Suprapubic skin (tissue), 4 donors: ENCODE measurements at regions not wholly inside any gene's neighbourhood (a gene's known extent, or its start where the extent isn't known, plus 50 kb on each side); places are given as distances from the start of the nearest gene placed in this dataset.

ENCODE experiments used
- DNase-seq, 2 donors: peaks; one replicate each; pipeline ENCODE4 v3.0.0-alpha.2; 2019; ENCODE audit warnings: low spot score in 2 of 2
- H3K27ac ChIP-seq: fragments of 200-600 bp; sonication (generic); one replicate; pipeline ENCODE4 v1.5.1; 2019
- H3K27me3 ChIP-seq: fragments of 200-600 bp; sonication (generic); one replicate; pipeline ENCODE4 v1.5.1; 2019
- H3K36me3 ChIP-seq: fragments of 200-600 bp; sonication (generic); one replicate; pipeline ENCODE4 v1.5.1; 2019
- H3K4me1 ChIP-seq: fragments of 200-600 bp; sonication (generic); one replicate; pipeline ENCODE4 v1.5.1; 2019
- H3K4me3 ChIP-seq: fragments of 200-600 bp; sonication (generic); one replicate; pipeline ENCODE4 v1.5.1; 2019; ENCODE audit warnings: mild to moderate bottlenecking
- H3K9me3 ChIP-seq: fragments of 200-600 bp; sonication (generic); one replicate; pipeline ENCODE4 v1.5.1; 2019
- CTCF ChIP-seq, 2 donors: fragments of 200-600 bp in 1 of 2; fragments of 450-650 bp in 1 of 2; sonication (generic) in 1 of 2; IDR thresholded peaks; one replicate each; pipeline ENCODE4 v1.5.1; 2016 to 2019; ENCODE audit warnings: antibody characterized with exemption in 2 of 2, mild to moderate bottlenecking in 1 of 2, moderate library complexity in 1 of 2
- EP300 ChIP-seq: sonication (generic); formaldehyde crosslinking; IDR thresholded peaks from one replicate; pipeline ENCODE4 v1.6.1; 2017; ENCODE audit warnings: antibody characterized with exemption
- POLR2A ChIP-seq, 2 donors: fragments of 450-650 bp; IDR thresholded peaks; one replicate each; pipeline ENCODE4 v1.6.1; 2017; ENCODE audit warnings: antibody characterized with exemption in 2 of 2, mild to moderate bottlenecking in 2 of 2, moderate library complexity in 2 of 2
- POLR2AphosphoS5 ChIP-seq, 3 donors: sonication (generic); formaldehyde crosslinking; IDR thresholded peaks; one replicate each; pipeline ENCODE4 v1.6.1; 2017; ENCODE audit warnings: antibody characterized with exemption in 3 of 3
- WGBS: methylation state at CpG from one replicate; pipeline ENCODE4 v1.1.5; 2018; 5-methylcytosine and 5-hydroxymethylcytosine counted together

GRCh38 chr10:43959364-43960134 is 310.9 kb upstream of the ZNF32 start:
- no peaks in the 10 kb centered on the region for H3K27me3 ChIP-seq
- TF ChIP-seq POLR2AphosphoS5 (IDR thresholded peaks at IDR 0.05) (no peak), CTCF (IDR thresholded peaks at IDR 0.05) (no peak), POLR2A (IDR thresholded peaks at IDR 0.05) (no peak), EP300 (no peak)
- H3K9me3 ChIP-seq, result no peaks in the 10 kb centered on the region
- H3K4me1 ChIP-seq, result no peaks in the 10 kb centered on the region
- no peak overlapping the region for H3K4me3 ChIP-seq
- no peak overlapping the region for H3K27ac ChIP-seq
- no peak for DNase-seq
- no peaks in the 10 kb centered on the region for H3K36me3 ChIP-seq
- 60% methylated on average over 11 of the region's 11 CpGs for WGBS

GRCh38 chr10:43958964-43959363 is 310.3 kb upstream of the ZNF32 start:
- H3K9me3 ChIP-seq, result no peaks in the 10 kb centered on the region
- TF ChIP-seq POLR2A (IDR thresholded peaks at IDR 0.05) (no peak), CTCF (IDR thresholded peaks at IDR 0.05) (no peak), EP300 (no peak), POLR2AphosphoS5 (IDR thresholded peaks at IDR 0.05) (no peak)
- no peak overlapping the region for H3K4me3 ChIP-seq
- H3K4me1 ChIP-seq, result no peaks in the 10 kb centered on the region
- H3K27ac ChIP-seq, result no peak overlapping the region
- H3K36me3 ChIP-seq, result no peaks in the 10 kb centered on the region
- no peak for DNase-seq
- no peaks in the 10 kb centered on the region for H3K27me3 ChIP-seq
- 90% methylated on average over 6 of the region's 6 CpGs for WGBS

- 65% methylated on average over 3 of the region's 6 CpGs for WGBS
- TF ChIP-seq POLR2AphosphoS5 (IDR thresholded peaks at IDR 0.05), result no peak
- TF ChIP-seq CTCF (IDR thresholded peaks at IDR 0.05), result no peak
- no peak for TF ChIP-seq POLR2A (IDR thresholded peaks at IDR 0.05)
- no peak for TF ChIP-seq EP300
- no peaks in the 10 kb centered on the region for H3K27me3 ChIP-seq
- H3K4me3 ChIP-seq, result no peak overlapping the region
- H3K4me1 ChIP-seq, result no peaks in the 10 kb centered on the region
- H3K36me3 ChIP-seq, result no peaks in the 10 kb centered on the region
- no peak overlapping the region for H3K27ac ChIP-seq
- DNase-seq, result no peak
- no peaks in the 10 kb centered on the region for H3K9me3 ChIP-seq
These were observed 309.4 kb upstream of the ZNF32 start for GRCh38 chr10:43958071-43958432.

GRCh38 chr10:43957267-43958070 is 308.8 kb upstream of the ZNF32 start:
- H3K27ac ChIP-seq, result no peak overlapping the region
- no peaks in the 10 kb centered on the region for H3K4me1 ChIP-seq
- WGBS, result 89% methylated on average over 6 of the region's 6 CpGs
- no peak for DNase-seq
- TF ChIP-seq POLR2AphosphoS5 (IDR thresholded peaks at IDR 0.05) (no peak), EP300 (no peak), POLR2A (IDR thresholded peaks at IDR 0.05) (no peak), CTCF (IDR thresholded peaks at IDR 0.05) (no peak)
- H3K4me3 ChIP-seq, result no peak overlapping the region
- H3K9me3 ChIP-seq, result no peaks in the 10 kb centered on the region
- no peaks in the 10 kb centered on the region for H3K36me3 ChIP-seq
- H3K27me3 ChIP-seq, result no peaks in the 10 kb centered on the region

GRCh38 chr10:43955978-43956377 is 307.3 kb upstream of the ZNF32 start:
- Histone ChIP-seq H3K9me3 (no peaks in the 10 kb centered on the region), H3K27ac (no peak overlapping the region), H3K36me3 (no peaks in the 10 kb centered on the region), H3K4me3 (no peak overlapping the region), H3K27me3 (no peaks in the 10 kb centered on the region), H3K4me1 (no peaks in the 10 kb centered on the region)
- DNase-seq, result no peak
- 89% methylated on average over 3 of the region's 3 CpGs for WGBS
- TF ChIP-seq CTCF (IDR thresholded peaks at IDR 0.05) (no peak), POLR2AphosphoS5 (IDR thresholded peaks at IDR 0.05) (no peak), POLR2A (IDR thresholded peaks at IDR 0.05) (no peak), EP300 (no peak)
